ENCODE measurements at regions not wholly inside any gene's neighbourhood (a gene's known extent, or its start where the extent isn't known, plus 50 kb on each side); places are given as distances from the start of the nearest gene placed in this dataset.

- POLR2A ChIA-PET: no interaction called here
- no peak overlapping the region for H3K4me3 Mint-ChIP-seq
- no peak for DNase-seq
- CTCF ChIA-PET: no interaction called here
- H3K4me1 Mint-ChIP-seq (ENCODE audit: low read depth): peaks cover 10% of the 10 kb centered on the region
- intact Hi-C loops (cut with micrococcal nuclease): no loop called here
- peaks cover 25% of the 10 kb centered on the region for H3K27me3 Mint-ChIP-seq
- H3K9me3 Mint-ChIP-seq: no peaks in the 10 kb centered on the region
- no peak overlapping the region for H3K27ac Mint-ChIP-seq
- no peaks in the 10 kb centered on the region for H3K36me3 Mint-ChIP-seq
Observed at GRCh38 chr17:43329183-43329582, 69.6 kb upstream of the ARL4D start.

GRCh38 chr17:43328650-43329049 lies 70.1 kb upstream of the ARL4D start:
- no peak overlapping the region for H3K4me3 Mint-ChIP-seq
- H3K36me3 Mint-ChIP-seq: no peaks in the 10 kb centered on the region
- H3K9me3 Mint-ChIP-seq: no peaks in the 10 kb centered on the region
- peaks cover 5% of the 10 kb centered on the region for H3K4me1 Mint-ChIP-seq (ENCODE audit: low read depth)
- H3K27me3 Mint-ChIP-seq: peaks cover 25% of the 10 kb centered on the region
- POLR2A ChIA-PET: no interaction called here
- intact Hi-C loops (cut with micrococcal nuclease): no loop called here
- CTCF ChIA-PET: no interaction called here
- H3K27ac Mint-ChIP-seq: no peak overlapping the region
- DNase-seq: no peak

GRCh38 chr17:43327834-43328420 lies 70.9 kb upstream of the ARL4D start:
- Mint-ChIP-seq H3K36me3 (no peaks in the 10 kb centered on the region), H3K4me1 (ENCODE audit: low read depth) (peaks cover 3% of the 10 kb centered on the region), H3K27ac (no peak overlapping the region), H3K9me3 (no peaks in the 10 kb centered on the region), H3K4me3 (no peak overlapping the region), H3K27me3 (peaks cover 25% of the 10 kb centered on the region)
- intact Hi-C loops (cut with micrococcal nuclease): no loop called here
- no peak for DNase-seq
- CTCF ChIA-PET: no interaction called here
- POLR2A ChIA-PET: no interaction called here

GRCh38 chr17:43327421-43327820 lies 71.4 kb upstream of the ARL4D start:
- ChIA-PET CTCF (no interaction called here), POLR2A (no interaction called here)
- no peak overlapping the region for H3K4me3 Mint-ChIP-seq
- H3K4me1 Mint-ChIP-seq (ENCODE audit: low read depth): peaks cover 3% of the 10 kb centered on the region
- DNase-seq: no peak
- H3K36me3 Mint-ChIP-seq: no peaks in the 10 kb centered on the region
- H3K27ac Mint-ChIP-seq: no peak overlapping the region
- intact Hi-C loops (cut with micrococcal nuclease): no loop called here
- H3K27me3 Mint-ChIP-seq: peaks cover 25% of the 10 kb centered on the region
- H3K9me3 Mint-ChIP-seq: no peaks in the 10 kb centered on the region

GRCh38 chr17:43326490-43327275 lies 72.1 kb upstream of the ARL4D start:
- Mint-ChIP-seq H3K27me3 (peaks cover 25% of the 10 kb centered on the region), H3K36me3 (no peaks in the 10 kb centered on the region), H3K27ac (no peak overlapping the region), H3K4me3 (no peak overlapping the region), H3K9me3 (no peaks in the 10 kb centered on the region), H3K4me1 (ENCODE audit: low read depth) (peaks cover 3% of the 10 kb centered on the region)
- intact Hi-C loops (cut with micrococcal nuclease): no loop called here
- ChIA-PET POLR2A (interaction anchor here (1.1 kb wide), 1 partner anchor 34 kb away, joined by 3 read pairs; no protein-coding TSS in a partner anchor), CTCF (interaction anchor here (2.2 kb wide), 1 partner anchor 8 kb away, joined by 7 read pairs; no protein-coding TSS in a partner anchor)
- DNase-seq: no peak

GRCh38 chr17:43324205-43324893 lies 74.4 kb upstream of the ARL4D start:
- CTCF ChIA-PET: interaction anchor here (0.9 to 2.2 kb wide), 2 partner anchors 11 to 36 kb away, joined by 3 to 7 read pairs; no protein-coding TSS in a partner anchor
- H3K27me3 Mint-ChIP-seq: peaks cover 23% of the 10 kb centered on the region
- peaks cover 3% of the 10 kb centered on the region for H3K4me1 Mint-ChIP-seq (ENCODE audit: low read depth)
- no peak overlapping the region for H3K27ac Mint-ChIP-seq
- H3K36me3 Mint-ChIP-seq: peaks cover 2% of the 10 kb centered on the region
- H3K4me3 Mint-ChIP-seq: no peak overlapping the region
- intact Hi-C loops (cut with micrococcal nuclease): no loop called here
- POLR2A ChIA-PET: no interaction called here
- no peak for DNase-seq
- H3K9me3 Mint-ChIP-seq: peaks cover 6% of the 10 kb centered on the region

GRCh38 chr17:43319293-43320124 lies 79.3 kb upstream of the ARL4D start:
- Mint-ChIP-seq H3K9me3 (peaks cover 14% of the 10 kb centered on the region), H3K36me3 (peaks cover 9% of the 10 kb centered on the region), H3K27ac (no peak overlapping the region), H3K4me3 (no peak overlapping the region), H3K27me3 (no peaks in the 10 kb centered on the region), H3K4me1 (ENCODE audit: low read depth) (peaks cover 12% of the 10 kb centered on the region)
- ChIA-PET POLR2A (no interaction called here), CTCF (interaction anchor here (0.7 kb wide), 2 partner anchors 13 to 296 kb away, joined by 3 to 5 read pairs; no protein-coding TSS in a partner anchor)
- no peak for DNase-seq
- intact Hi-C loops (cut with micrococcal nuclease): loop anchor here (10.0 kb wide), 1 partner anchor 195 kb away; the partner anchor contains the start of gene BRCA1

- intact Hi-C loops (cut with micrococcal nuclease): loop anchor here (1.0 to 10.0 kb wide), 2 partner anchors 104 to 192 kb away; partner anchors contain the start of gene BRCA1
- peaks cover 14% of the 10 kb centered on the region for H3K4me1 Mint-ChIP-seq (ENCODE audit: low read depth)
- H3K9me3 Mint-ChIP-seq: peaks cover 14% of the 10 kb centered on the region
- POLR2A ChIA-PET: interaction anchor here (0.7 to 4.5 kb wide), 14 partner anchors 25 to 518 kb away, joined by 3 to 97 read pairs (median 14); partner anchors contain the start of genes BRCA1, CNTD1, COA3 and IFI35
- peak; percentile 37 for DNase-seq
- H3K36me3 Mint-ChIP-seq: peaks cover 9% of the 10 kb centered on the region
- peak overlapping the region; percentile 51 for H3K27ac Mint-ChIP-seq
- no peaks in the 10 kb centered on the region for H3K27me3 Mint-ChIP-seq
- no peak overlapping the region for H3K4me3 Mint-ChIP-seq
- CTCF ChIA-PET: interaction anchor here (0.6 to 1.2 kb wide), 3 partner anchors 109 to 295 kb away, joined by 3 to 5 read pairs (median 4); partner anchors contain the start of gene VAT1
Observed at GRCh38 chr17:43316522-43317142, 82.2 kb upstream of the ARL4D start.

GRCh38 chr17:43315858-43316521 lies 82.2 kb upstream of the RNU2-1 start:
- intact Hi-C loops (cut with micrococcal nuclease): loop anchor here (1.0 to 10.0 kb wide), 3 partner anchors 104 to 191 kb away; partner anchors contain the start of genes BRCA1 and NBR1
- Mint-ChIP-seq H3K4me3 (no peak overlapping the region), H3K4me1 (ENCODE audit: low read depth) (peaks cover 14% of the 10 kb centered on the region), H3K27me3 (no peaks in the 10 kb centered on the region), H3K9me3 (peaks cover 14% of the 10 kb centered on the region), H3K27ac (no peak overlapping the region), H3K36me3 (peaks cover 9% of the 10 kb centered on the region)
- CTCF ChIA-PET: interaction anchor here (0.7 to 1.6 kb wide), 7 partner anchors 45 to 294 kb away, joined by 3 to 5 read pairs (median 3); partner anchors contain the start of genes DHX8, TMEM106A and VAT1
- no peak for DNase-seq
- POLR2A ChIA-PET: interaction anchor here (0.5 to 4.5 kb wide), 32 partner anchors 8 to 518 kb away, joined by 3 to 97 read pairs (median 6); partner anchors contain the start of genes BRCA1, CNTD1, COA3 and DHX8

GRCh38 chr17:43315369-43315768 lies 81.6 kb upstream of the RNU2-1 start:
- Mint-ChIP-seq H3K27ac (no peak overlapping the region), H3K4me1 (ENCODE audit: low read depth) (peaks cover 14% of the 10 kb centered on the region), H3K36me3 (peaks cover 9% of the 10 kb centered on the region), H3K9me3 (peaks cover 14% of the 10 kb centered on the region), H3K4me3 (no peak overlapping the region), H3K27me3 (no peaks in the 10 kb centered on the region)
- POLR2A ChIA-PET: interaction anchor here (0.8 to 4.5 kb wide), 31 partner anchors 9 to 317 kb away, joined by 3 to 97 read pairs (median 6); partner anchors contain the start of genes BRCA1, DHX8, IFI35 and NBR1
- CTCF ChIA-PET: interaction anchor here (0.9 to 1.6 kb wide), 6 partner anchors 46 to 292 kb away, joined by 3 to 5 read pairs (median 3); partner anchors contain the start of genes DHX8 and TMEM106A
- intact Hi-C loops (cut with micrococcal nuclease): loop anchor here (1.0 to 10.0 kb wide), 2 partner anchors 144 to 191 kb away; partner anchors contain the start of genes BRCA1 and NBR1
- DNase-seq: no peak
